HG03378 (cell line): ENCODE measurements at regions not wholly inside any gene's neighbourhood (a gene's known extent, or its start where the extent isn't known, plus 50 kb on each side); places are given as distances from the start of the nearest gene placed in this dataset.
"Not testable (repeated sequence)": the region's sequence is repeated elsewhere in the genome, so short reads cannot be mapped to it uniquely, and the experiment has no call there.

Experiments
- ATAC-seq: cut with Tn5 transposase; IDR thresholded peaks from one replicate; pipeline ENCODE4 v1.9.1; 2021; ENCODE audit warnings: mild to moderate bottlenecking, moderate library complexity; ENCODE audit not compliant: unreplicated experiment

DNA sequence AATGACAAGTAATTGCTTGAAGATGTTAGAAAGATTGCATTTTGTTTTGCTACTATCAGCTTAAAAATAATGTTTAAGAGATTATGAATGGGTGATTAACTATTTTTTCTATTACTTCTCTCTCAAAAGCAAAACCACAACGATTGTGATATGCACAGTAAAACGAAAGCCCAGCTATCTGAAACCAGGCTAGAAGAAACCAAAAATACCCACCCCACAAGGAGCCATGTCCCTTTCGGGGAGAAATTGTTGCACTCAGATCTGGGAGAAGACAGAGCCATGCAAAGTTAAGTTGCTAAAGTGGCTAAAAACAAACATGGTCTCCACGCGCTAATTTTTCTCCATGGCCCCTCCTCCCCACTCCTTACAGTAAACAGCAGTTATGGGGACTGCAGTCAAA is 173.6 kb downstream of the RPS24 start:
- ATAC-seq, result no peak

DNA sequence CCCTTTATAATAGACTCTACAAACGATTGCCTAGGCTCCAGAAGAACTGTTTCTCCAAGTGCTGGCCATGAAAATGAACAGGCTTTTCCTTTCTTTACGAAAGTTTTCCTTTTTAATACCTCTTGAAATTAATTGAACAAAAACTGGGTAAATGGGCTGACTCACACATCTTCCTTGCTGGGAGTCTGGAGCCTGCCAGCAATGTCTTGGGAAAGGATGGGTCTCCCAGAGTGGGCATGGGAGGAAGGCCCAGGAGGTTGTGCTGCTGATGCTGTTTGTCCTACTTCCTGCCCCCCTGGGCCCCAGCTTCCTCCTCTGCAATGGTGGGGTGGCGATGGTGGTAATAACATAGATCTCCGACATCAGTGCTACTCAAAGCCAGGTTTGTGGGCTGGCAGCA is 174.1 kb downstream of the RPS24 start:
- no peak for ATAC-seq

DNA sequence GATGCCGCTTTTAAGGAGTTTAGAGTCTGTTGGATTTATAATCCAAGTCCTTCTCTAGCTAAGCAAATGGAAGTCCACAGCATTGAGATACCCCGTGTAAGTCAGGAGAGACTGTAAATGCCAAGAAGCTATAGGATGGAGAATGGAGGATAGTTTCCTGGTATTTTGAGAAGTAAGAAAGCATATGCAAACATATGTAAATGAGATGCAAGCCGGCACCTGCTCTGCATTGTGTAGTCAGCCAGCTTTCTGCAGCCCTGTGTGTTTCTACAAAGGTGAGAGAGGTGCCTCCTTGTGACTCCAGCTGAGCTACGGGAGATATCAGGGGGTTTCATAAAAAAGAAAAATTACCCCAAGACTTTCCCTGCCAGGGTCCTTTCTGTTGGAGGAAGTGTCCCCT is 176.3 kb downstream of the RPS24 start:
- ATAC-seq, result no peak

DNA sequence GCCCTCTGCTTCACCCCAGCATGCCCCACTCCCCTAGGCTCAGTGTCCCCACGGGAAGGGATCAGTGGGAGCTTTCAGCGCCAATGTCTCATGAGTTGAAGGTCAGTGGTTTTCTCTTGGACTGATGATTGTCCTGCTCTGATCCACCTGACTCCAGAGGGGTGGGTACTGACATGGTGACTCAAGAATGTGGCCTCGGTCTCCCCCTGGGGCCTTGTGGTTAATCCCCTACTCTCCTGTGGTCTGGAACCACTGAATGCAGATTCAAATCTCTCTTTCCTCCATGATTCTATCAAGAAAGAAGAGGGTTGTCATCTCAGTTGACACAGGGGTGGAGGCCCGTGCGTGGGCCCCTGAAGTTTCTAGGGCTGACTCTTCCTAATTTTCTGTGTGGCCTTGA is 176.9 kb downstream of the RPS24 start:
- no peak for ATAC-seq

DNA sequence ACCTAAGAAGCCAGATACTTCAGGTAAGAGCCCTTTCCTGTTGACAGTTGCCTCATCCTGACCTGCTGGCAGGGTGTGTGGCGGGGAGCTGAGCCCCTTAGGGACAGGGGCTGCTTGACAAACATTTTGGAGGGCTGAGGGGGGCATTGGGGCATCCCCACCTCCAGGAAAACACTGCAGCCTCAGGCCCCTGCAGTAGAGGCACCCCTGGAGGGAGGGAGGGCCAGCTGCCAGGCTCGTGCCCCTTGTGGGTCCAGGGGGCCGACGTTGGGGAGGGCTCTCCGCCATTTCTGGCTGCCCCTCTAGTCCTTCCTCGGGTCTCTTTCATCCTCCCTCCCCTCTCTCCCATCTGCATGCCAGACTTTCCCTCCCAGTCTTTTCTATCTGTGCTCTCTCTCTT is 177.3 kb downstream of the RPS24 start:
- no peak for ATAC-seq

DNA sequence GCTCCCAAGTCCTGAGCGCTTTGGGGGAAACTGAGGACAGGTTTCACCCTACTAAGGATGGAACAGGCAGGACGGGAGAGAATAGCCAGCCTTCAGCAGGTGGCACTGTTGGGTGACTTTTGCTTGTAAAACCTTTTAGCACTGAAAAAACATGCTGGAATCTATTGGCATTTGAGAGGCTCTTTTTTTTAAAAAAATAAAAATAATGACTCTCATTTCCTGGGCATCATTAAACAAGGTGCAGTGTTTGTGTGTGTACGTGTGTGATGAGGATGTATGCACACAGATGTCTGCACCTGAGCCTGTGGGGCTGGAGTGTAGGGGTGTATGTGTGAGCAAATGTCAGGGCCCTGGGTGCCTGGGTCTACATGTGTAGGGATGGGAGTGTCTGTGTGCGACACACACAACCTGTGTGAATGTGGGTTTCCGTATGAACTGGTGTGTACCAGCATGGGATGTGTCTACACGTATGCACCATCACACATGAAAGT is 177.9 kb downstream of the RPS24 start:
- ATAC-seq, result no peak

DNA sequence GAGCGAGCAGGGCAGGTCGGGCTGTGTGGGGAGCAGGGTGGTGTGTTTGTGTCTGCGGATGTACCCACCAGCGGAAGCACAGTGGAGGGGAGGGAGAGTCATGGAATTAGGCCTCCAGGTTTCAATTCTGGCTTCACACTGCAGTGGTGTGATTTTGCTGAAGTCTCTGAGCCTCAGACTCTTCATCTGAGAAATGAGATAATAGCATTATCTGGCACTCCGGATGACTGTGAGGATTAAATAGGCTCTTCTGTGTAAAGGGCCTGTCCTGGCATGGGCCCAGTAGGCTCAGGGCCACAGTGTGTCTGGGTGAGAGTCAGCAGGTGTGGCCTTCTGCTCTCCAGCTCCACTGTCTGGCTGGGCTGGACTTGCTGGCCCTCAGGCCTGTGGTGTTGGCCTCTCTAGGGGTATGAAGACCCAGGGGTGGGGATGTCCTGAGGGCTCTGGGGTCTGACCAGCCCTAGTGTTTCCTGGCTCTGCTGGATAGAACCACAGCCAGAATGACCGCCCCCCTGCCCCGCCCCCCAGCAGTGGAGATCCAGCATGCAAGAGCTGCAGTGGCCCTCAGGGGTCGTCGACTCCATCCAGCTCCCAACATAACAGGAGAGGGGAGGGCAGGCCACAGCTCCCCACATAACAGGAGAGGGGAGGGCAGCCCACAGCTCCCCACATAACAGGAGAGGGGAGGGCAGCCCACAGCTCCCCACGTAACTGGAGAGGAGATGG is 178.6 kb downstream of the RPS24 start:
- ATAC-seq, result no peak

DNA sequence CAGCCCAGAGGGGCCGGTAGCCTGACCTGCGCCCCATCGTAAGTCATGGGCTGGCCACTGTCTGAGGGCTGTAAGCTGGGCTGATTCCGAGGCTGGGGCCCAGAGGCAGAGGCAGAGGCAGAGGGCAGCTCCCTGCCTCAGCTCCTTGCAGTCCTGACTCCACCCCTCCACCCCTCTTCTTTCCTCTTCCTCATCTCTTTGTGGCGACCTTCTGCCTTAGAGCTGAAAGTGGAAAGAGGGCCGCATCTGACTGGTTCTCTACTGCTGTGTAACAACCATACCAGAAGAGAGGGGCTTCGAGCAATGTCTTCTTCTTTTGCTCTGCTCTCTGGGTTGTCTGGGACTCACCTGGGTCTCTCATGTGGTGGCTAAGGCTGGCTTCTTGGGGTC is 179.1 kb downstream of the RPS24 start:
- ATAC-seq, result no peak

DNA sequence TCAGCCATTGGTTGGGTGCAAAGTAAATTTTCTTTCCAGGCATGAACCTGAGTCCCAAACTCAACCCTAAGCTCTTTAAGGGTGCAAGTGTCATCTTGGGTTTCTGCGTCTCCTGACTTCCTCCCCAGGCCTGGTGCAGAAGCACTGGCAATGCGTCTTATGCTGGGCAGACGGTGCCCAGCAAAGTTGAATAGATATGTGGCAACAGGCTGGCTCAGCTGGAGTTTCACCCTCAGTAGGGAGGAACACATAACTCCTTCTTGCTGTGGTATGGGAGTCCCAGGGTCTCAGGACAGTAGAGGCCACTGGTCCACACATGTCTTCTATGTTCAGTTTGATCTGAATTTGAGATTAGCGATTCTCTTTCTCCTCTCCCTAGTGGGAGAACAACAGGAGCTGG is 181.3 kb downstream of the RPS24 start:
- ATAC-seq, result no peak

DNA sequence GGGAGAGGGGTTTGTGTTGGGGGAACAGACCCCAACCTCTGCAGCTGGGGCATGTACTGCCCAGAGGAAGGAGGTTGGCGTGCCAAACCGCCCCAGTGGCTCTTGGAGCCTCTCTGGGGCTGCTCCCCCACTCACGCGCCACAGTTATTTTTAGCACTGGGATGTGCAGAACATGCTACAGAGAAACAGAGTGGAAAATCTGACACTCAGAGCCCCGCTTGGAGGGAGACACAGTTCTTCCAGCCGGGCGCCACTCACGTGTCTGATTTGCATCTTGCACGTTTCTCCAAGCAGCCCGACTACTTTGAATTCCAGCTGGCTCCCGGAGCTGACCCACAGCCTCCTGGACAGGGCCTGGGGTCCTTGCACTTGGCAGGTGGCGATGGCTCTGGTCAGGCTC is 182.0 kb downstream of the RPS24 start:
- ATAC-seq, result peak; percentile 58

DNA sequence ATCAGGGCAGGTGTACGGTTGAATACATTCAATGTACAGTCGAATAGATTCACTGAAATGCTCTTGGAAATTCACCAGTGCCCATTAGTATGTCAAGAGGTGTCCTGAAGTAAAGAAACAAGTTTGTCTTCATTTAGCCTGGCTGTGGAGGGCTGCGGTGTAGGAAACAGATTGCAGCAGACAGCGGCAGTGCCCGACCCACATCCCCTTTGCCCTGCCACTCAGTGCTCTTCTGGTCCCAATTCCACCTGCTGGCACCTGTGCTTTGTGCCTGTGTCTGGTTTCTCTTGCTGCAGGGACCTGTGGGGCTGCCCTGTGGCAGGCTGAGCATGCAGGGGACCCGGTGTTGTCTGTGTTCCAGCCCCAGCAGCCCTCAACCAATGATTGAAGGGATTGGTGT is 183.7 kb downstream of the RPS24 start:
- no peak for ATAC-seq

DNA sequence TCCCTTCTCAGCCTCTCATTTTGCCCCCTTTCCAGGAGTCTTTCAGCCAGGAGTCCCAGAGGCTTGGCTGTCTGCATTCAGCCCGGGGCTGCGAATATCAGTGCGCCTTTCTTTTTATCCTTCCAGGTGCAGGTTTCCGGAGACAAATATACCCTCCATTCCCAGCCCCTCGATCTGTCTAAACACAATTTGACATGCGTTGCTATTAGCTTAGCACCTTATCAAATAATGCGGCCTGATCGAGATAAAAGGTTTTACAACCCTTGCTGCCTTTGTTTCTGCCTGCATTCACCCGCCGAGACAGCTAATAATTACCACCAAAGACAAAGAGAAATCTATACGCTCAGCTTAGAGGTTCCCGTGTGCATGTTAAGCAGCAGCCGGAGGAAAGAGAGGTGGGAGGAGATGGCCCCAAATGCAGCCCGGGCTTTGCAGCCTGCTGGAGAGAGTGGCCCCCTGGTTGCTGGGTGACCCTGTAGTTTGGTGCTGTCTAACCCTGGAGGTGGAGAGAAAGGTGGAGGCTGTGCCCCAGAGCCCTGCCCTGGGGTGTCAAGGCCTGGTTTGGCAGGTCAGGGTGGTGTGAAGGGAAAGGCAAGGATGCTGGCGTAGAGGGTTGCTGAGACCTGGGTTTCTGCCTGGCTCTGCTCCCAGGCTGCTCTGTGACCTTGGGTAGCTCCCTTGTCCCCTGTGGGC is 185.3 kb downstream of the RPS24 start:
- ATAC-seq, result no peak

DNA sequence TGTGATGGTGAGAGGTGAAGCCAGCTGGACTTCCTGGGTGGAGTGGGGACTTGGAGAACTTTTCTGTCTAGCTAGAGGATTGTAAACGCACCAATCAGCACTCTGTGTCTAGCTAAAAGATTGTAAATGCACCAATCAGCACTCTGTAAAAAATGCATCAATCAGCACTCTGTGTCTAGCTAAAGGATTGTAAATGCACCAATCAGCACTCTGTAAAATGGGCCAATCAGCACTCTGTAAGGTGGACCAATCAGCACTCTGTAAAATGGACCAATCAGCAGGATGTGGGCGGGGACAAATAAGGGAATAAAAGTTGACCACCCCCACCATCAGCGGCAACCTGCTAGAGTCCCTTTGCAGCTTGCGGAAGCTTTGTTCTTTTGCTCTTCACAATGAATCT is 185.9 kb downstream of the RPS24 start:
- not testable (repeated sequence) for ATAC-seq

DNA sequence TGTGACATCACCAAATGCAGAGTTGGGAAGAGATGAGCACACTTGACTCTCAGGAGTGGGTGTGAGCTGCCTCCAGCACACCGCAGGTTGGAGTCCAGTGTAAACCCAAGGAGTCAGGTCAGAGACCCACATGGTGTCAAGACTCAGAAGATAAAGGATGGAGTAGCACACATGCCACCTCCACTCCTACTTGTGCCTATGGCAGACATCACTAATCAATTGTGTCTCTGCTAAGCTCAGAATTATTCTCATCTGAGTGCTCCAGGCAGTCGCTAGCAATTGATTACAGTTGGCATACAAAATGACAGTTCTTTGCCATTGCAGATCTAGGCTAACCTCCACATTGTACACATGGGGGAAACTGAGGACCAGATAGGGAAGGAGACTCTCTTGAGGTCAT is 187.1 kb downstream of the RPS24 start:
- no peak for ATAC-seq

DNA sequence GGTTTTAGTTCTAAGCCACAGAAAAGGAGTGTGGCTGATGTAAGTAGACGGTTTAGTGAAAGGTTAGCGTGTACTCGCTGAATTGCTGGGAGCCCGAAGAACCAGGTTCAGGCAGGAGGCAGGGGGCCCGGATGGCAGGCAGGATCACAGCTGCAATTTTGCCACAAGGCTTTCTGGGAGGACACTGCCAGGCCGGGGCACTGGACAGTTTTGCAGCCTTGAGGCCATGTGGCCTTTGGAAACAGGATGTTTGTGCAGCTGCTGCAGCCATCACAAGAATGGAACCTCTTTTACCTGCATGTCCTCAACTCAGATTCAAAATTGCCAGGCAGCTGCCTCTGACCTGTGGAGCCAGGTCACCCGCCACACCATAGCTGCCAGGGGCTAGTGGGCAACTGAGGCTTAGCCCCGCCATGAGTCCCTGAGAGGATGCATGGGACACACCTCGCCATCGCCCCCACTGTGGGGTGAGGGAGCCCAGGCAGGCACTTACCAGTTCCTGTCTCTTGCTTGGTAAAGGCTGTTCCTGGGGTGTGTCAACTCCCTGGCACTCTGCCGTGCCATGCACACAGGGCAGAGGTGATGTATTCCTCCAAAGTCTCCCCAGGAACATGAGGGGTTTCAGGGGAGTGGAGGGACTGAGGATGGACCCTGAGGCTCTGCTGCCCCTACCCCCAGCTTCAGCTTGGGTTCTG is 188.6 kb downstream of the RPS24 start:
- ATAC-seq, result no peak

DNA sequence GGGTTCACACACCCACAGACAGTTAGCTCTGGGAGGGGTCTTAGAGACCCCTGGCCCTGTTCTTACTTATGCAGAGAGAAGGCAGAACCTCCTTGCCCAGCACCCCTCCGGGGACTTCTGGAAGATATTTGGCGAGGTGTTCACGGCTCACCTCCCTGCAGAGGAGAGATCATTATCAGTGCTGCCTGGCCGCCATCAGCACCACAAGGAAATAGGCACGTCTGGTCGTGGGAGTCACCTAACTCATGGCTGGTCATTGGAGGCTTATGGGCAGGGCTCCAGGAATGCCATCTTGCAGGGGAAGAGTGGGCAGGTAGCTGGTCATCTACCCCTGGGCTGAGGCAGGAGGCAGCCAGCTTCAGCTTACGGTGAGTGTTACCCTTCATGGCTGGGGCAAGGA is 189.4 kb downstream of the RPS24 start:
- ATAC-seq, result no peak

DNA sequence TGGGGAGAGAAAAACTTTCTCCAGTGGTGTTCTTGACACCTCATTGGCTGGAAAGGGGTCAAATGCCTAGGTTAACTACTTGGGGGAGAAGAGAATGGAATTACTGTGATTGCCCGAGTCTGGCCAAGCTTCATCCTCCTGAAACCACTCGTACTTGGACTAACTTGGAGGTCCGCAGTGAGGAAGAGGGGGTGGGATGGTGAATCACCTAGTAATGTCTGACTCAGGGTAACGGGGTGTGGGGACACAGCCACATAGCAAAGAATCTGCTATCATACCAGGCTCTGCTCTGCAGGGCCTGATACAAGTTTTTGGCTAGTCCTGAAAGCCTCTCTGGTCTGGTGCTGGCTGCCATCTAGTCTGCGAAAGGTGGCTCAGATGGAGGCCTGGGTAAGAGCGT is 190.9 kb downstream of the RPS24 start:
- no peak for ATAC-seq

DNA sequence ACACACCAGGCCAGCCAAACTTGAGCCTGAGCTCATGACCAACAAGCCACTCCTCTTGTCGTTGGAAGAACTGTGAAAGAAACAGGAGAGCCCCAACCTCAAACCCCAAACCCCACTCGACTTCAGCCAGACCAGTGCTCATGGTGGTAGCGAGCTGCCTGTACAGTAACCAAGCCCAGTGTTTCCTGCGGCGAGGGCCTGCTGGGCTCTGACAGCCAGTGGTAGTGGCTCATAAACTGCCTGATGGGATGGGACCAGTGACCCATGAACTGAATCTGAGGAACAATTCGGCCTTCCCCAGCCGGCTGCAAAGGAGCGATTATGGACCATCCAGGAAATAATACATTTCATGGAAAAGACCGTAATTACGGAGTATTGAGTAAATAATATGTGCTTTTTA is 191.9 kb downstream of the RPS24 start:
- ATAC-seq, result no peak

DNA sequence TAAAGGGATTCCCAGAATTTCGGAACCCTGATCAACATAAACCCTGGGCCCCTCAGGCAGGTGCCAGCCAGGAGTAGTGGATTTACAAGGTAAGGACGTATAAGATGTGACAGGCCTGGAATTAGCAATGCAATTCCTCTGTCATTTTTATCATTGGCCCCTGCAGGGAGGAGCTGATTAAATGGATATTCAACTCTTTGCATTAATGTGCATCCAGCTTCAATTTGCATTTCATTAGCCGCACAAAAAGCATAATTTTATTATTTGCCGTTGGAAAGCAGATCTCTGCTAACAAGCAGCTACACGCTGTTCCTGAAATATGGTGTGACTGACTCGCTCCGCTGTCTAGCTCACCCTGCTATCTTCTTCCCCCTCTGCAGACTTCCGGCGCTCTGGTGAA is 195.8 kb downstream of the RPS24 start:
- ATAC-seq, result no peak

DNA sequence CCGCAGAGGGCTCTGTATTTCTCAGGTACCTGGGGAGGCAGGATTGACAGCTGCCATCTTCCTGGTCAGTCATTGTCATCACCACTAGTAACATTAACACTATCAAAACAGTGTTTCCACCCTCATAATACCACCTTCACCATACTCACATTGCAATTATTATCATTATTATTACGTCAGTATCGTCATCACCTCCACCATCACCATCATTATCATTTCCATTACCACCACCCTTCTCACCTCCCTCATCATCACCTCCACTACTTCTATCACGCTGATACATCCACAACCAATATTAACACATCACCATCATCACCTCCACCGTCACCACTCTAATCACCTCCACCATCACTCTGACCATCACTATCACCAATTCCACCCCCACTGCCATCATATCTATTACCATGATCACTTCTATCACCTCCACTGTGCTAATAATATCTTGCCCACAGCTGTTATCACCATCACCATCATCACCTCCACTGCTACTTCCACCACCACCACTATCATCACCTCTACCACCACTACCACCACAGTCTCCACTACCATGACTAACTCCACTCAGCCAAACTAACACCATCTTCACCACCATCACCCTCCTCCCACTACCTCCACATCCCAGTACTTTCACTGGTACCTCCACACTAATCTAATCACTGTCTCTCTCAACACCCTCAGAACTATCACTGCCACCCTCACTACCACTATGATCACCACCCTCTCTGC is 196.4 kb downstream of the RPS24 start:
- no peak for ATAC-seq

DNA sequence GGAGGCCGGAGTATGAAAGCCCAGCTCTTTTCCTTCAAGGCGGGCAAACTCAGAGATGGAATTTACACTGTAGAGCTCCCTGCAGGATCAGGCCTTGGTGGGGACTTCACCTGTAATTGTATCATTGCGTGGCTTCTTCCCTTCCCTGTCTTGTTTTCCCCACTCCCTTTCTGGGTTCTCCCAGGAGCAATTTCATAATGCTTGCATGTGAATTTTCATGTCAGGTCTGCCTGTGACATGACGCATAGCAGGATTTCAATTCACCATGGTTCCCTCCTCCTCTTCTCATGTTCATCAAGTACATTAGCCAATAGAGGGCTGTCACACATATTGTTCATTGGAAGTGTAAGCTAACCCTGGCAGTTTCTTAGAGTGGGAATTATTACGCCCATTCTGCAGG is 197.7 kb downstream of the RPS24 start:
- ATAC-seq, result no peak
